Ascending aorta (tissue), 2 donors: ENCODE measurements at regions not wholly inside any gene's neighbourhood (a gene's known extent, or its start where the extent isn't known, plus 50 kb on each side); places are given as distances from the start of the nearest gene placed in this dataset.

Source experiments
- DNase-seq, 2 donors: peaks; one replicate each; pipeline ENCODE4 v3.0.0-alpha.2; 2019; ENCODE audit warnings: low spot score in 2 of 2
- H3K27ac ChIP-seq, 2 donors: fragments of 200-600 bp; sonication (generic); one replicate each; pipeline ENCODE4 v1.5.1; 2016 to 2017; ENCODE audit warnings: mild to moderate bottlenecking in 1 of 2
- H3K27me3 ChIP-seq: fragments of 200-600 bp; sonication (generic); one replicate; pipeline ENCODE4 v1.5.1; 2017
- H3K36me3 ChIP-seq, 2 donors: fragments of 200-600 bp; sonication (generic); one replicate each; pipeline ENCODE4 v1.5.1; 2016
- H3K4me1 ChIP-seq, 2 donors: fragments of 200-600 bp; sonication (generic); one replicate each; pipeline ENCODE4 v1.5.1; 2016 to 2017; ENCODE audit warnings: mild to moderate bottlenecking in 1 of 2
- H3K4me3 ChIP-seq, 2 donors: fragments of 200-600 bp; sonication (generic); one replicate each; pipeline ENCODE4 v1.5.1; 2016 to 2017; ENCODE audit warnings: mild to moderate bottlenecking in 1 of 2
- H3K9me3 ChIP-seq, 2 donors: fragments of 200-600 bp; sonication (generic); one replicate each; pipeline ENCODE4 v1.5.1; 2016
- intact Hi-C: fragments of 100-400 bp; cut with DNase I; formaldehyde crosslinking; loops from one replicate; pipeline ENCODE4 v1.15.1; 2023
- TF ChIP-seq, protein P1 (sequence below), 3 experiments: fragments of 200-600 bp in 2 of 3; fragments of 450-650 bp in 1 of 3; sonication (generic) in 2 of 3; IDR thresholded peaks; one replicate each; pipeline ENCODE4 v1.5.1; 2016 to 2019; ENCODE audit warnings: antibody characterized with exemption in 3 of 3, mild to moderate bottlenecking in 1 of 3, moderate library complexity in 1 of 3

DNA sequence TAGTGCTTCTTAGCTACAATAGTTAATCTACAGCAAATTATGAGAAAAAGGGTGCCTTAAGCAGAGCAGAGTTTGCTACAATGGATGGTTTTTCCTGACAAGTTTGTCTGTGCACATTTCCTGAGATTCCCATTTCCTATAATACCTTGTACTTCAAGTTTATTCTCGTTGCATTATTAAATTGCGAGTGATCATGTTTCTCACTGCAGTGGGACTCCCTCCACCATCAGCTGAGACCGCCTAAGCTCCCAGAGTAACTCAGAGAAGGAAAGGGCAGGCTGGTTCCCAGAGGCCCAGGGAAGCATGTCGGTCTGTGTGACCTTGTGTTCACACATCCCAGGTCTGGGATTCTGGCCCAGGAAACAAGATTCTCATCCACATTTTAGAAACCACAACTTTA lies 162.1 kb downstream of the ARL4C start:
- H3K9me3 ChIP-seq, result no peaks in the 10 kb centered on the region
- intact Hi-C loops, result no loop called here
- H3K27ac ChIP-seq, result no peak overlapping the region
- H3K27me3 ChIP-seq, result no peaks in the 10 kb centered on the region
- H3K4me1 ChIP-seq, result no peaks in the 10 kb centered on the region
- DNase-seq, result no peak
- H3K36me3 ChIP-seq, result no peaks in the 10 kb centered on the region
- TF ChIP-seq, protein P1, sequence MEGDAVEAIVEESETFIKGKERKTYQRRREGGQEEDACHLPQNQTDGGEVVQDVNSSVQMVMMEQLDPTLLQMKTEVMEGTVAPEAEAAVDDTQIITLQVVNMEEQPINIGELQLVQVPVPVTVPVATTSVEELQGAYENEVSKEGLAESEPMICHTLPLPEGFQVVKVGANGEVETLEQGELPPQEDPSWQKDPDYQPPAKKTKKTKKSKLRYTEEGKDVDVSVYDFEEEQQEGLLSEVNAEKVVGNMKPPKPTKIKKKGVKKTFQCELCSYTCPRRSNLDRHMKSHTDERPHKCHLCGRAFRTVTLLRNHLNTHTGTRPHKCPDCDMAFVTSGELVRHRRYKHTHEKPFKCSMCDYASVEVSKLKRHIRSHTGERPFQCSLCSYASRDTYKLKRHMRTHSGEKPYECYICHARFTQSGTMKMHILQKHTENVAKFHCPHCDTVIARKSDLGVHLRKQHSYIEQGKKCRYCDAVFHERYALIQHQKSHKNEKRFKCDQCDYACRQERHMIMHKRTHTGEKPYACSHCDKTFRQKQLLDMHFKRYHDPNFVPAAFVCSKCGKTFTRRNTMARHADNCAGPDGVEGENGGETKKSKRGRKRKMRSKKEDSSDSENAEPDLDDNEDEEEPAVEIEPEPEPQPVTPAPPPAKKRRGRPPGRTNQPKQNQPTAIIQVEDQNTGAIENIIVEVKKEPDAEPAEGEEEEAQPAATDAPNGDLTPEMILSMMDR (IDR thresholded peaks at IDR 0.05), result no peak
- H3K4me3 ChIP-seq, result no peak overlapping the region

DNA sequence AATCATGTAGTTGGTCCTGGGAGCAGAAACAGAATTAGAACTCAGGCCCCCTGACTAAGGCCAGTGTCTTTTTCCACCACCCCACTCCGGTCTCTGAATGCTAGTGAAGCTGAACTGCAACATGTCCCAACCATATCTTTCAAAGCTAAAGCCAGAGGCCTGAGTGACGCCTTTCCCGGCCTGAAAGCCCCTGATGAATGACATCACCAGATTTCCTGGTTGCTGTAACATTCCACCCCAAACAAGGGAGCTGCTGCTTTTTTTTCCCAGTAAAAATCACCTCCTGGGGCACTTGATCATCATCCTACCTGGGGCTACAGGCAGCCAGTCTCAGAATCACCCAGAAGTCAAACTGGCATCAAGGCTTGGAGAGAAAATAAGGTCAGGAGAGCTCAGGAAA lies 162.7 kb downstream of the ARL4C start:
- TF ChIP-seq, protein P1 (IDR thresholded peaks at IDR 0.05), result no peak
- H3K27ac ChIP-seq, result no peak overlapping the region
- H3K4me1 ChIP-seq, result no peaks in the 10 kb centered on the region

DNA sequence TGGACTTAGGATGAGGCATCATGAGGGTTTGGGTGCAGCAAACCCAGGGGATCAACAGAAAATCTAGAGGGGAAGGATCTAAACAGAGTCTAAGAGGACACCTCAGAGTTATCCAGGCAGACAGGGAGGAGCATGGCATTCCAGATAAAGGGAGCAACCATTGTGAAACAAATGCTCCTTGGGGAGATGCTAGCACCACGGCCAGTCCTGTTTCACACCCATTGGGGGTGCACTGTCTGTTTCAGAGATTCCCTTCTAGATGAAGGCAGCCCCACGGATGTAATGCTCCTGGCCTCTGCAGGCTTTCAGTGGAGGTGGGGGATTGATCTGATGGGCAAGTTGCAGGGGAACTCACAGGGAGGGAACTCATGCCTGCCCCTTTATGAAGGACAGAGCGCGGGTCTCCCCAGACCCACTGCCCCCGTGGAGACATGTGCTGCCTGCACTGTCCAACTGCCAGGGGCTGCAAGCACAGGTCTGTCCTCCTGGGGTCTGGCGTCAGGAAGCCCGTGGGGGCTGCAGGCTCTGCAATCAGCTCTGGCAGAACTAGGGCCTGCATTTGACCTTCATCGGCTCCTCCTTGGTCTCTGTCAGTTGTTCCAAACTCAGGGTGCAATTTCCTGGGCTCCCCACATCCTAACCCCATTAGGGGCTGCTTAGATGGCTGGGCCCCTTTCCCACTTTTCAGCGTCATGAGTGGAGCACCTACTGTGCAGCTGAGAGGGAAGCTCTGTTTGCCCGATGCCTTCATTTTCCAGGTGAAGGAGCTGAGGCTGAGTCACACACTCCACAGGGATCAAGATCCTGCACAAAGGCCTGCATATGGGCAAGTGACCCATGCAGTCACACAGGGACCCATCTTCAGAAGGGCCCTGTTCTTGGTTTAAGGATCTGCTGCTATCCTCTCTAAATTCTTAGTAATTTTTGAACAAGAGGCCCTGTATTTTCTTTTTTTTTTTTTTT lies 163.4 kb downstream of the ARL4C start:
- TF ChIP-seq, protein P1 (IDR thresholded peaks at IDR 0.05), result no peak
- no peaks in the 10 kb centered on the region for H3K4me1 ChIP-seq
- no peak overlapping the region for H3K27ac ChIP-seq
- H3K27me3 ChIP-seq, result no peaks in the 10 kb centered on the region
- no peaks in the 10 kb centered on the region for H3K36me3 ChIP-seq
- H3K4me3 ChIP-seq, result no peak overlapping the region
- H3K9me3 ChIP-seq, result no peaks in the 10 kb centered on the region
- DNase-seq, result no peak
- intact Hi-C loops, result no loop called here

More for the DNA sequence above, 162.7 kb downstream of the ARL4C start:
- Histone ChIP-seq H3K27me3 (no peaks in the 10 kb centered on the region), H3K36me3 (no peaks in the 10 kb centered on the region), H3K9me3 (no peaks in the 10 kb centered on the region), H3K4me3 (no peak overlapping the region)
- no peak for DNase-seq
- intact Hi-C loops, result no loop called here

DNA sequence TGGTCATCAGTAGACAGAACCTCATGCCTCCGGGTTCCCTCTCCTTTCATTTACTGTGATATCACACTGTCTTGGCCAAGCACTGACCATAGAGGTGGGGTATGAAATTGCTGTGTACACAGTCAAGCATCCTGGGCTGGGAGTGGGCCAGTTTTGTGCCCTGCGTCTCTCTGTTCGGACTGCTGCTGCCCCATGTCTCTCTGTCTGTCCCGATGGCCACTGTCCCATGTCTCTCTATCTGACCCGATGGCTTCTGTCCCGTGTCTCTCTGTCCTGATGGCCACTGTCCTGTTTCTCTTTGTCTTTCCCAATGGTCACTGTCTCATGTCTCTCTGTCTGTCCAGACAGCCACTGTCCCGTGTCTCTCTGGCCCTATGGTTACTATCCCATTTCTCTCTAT lies 164.9 kb downstream of the ARL4C start:
- TF ChIP-seq, protein P1 (IDR thresholded peaks at IDR 0.05), result no peak
- intact Hi-C loops, result no loop called here

DNA sequence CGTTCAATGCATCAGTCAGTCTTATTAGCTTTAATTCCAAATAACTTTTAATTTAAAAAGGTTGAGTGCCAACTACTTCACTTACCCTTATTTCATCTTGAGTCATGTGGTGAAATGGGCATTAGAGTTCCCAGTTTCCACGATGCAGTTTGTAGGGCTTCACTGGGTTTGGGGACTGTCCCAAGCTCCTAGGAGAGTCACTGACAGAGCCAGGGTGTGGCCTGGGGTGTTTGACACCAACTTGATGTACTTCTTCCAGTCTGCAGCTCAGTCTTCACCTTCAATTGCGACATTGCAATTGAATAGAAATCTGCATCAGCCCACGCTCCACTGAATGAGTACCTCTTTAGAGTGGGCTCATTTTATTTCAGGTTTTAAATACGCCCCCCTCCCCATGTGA lies 165.3 kb downstream of the ARL4C start:
- DNase-seq, result no peak
- no peak overlapping the region for H3K27ac ChIP-seq
- H3K36me3 ChIP-seq, result no peaks in the 10 kb centered on the region
- intact Hi-C loops, result no loop called here
- TF ChIP-seq, protein P1 (IDR thresholded peaks at IDR 0.05), result no peak
- H3K27me3 ChIP-seq, result no peaks in the 10 kb centered on the region
- no peaks in the 10 kb centered on the region for H3K9me3 ChIP-seq
- no peak overlapping the region for H3K4me3 ChIP-seq
- H3K4me1 ChIP-seq, result no peaks in the 10 kb centered on the region

More for the DNA sequence above, 164.9 kb downstream of the ARL4C start:
- H3K9me3 ChIP-seq, result no peaks in the 10 kb centered on the region
- no peaks in the 10 kb centered on the region for H3K4me1 ChIP-seq
- H3K4me3 ChIP-seq, result no peak overlapping the region
- no peak for DNase-seq
- H3K27ac ChIP-seq, result no peak overlapping the region
- H3K27me3 ChIP-seq, result no peaks in the 10 kb centered on the region
- H3K36me3 ChIP-seq, result no peaks in the 10 kb centered on the region
